Activated CD4-positive, alpha-beta T cell treated with anti-CD3 and anti-CD28 coated beads, Interleukin-2, amount 50 U/mL, for 16 hours (primary cell): ENCODE measurements at regions not wholly inside any gene's neighbourhood (a gene's known extent, or its start where the extent isn't known, plus 50 kb on each side); places are given as distances from the start of the nearest gene placed in this dataset.
"Not testable (repeated sequence)": the region's sequence is repeated elsewhere in the genome, so short reads cannot be mapped to it uniquely, and the experiment has no call there.

ENCODE experiments used
- DNase-seq: peaks from one replicate; pipeline ENCODE4 v3.0.0-alpha.2; 2020

- no peak for DNase-seq
Measured at GRCh38 chr1:37166005-37166404, 131.7 kb upstream of the GRIK3 start.

- no peak for DNase-seq
Measured at GRCh38 chr1:37167479-37167878, 133.2 kb upstream of the GRIK3 start.

GRCh38 chr1:37169241-37169640, 134.9 kb upstream of the GRIK3 start:
- no peak for DNase-seq

GRCh38 chr1:37169743-37170275, 135.5 kb upstream of the GRIK3 start:
- no peak for DNase-seq

GRCh38 chr1:37171691-37172090, 137.4 kb upstream of the GRIK3 start:
- DNase-seq: no peak

GRCh38 chr1:37174341-37174740, 140.0 kb upstream of the GRIK3 start:
- DNase-seq: no peak

- no peak for DNase-seq
Measured at GRCh38 chr1:37174876-37175275, 140.6 kb upstream of the GRIK3 start.

GRCh38 chr1:37175666-37176215, 141.4 kb upstream of the GRIK3 start:
- DNase-seq: no peak

- DNase-seq: no peak
Measured at GRCh38 chr1:37176269-37176668, 142.0 kb upstream of the GRIK3 start.

GRCh38 chr1:37177230-37177864, 143.0 kb upstream of the GRIK3 start:
- peak; percentile 34 for DNase-seq

- DNase-seq: no peak
Measured at GRCh38 chr1:37181425-37181824, 147.1 kb upstream of the GRIK3 start.

- DNase-seq: no peak
Measured at GRCh38 chr1:37184789-37185188, 150.5 kb upstream of the GRIK3 start.

GRCh38 chr1:37186246-37186756, 152.0 kb upstream of the GRIK3 start:
- no peak for DNase-seq

- no peak for DNase-seq
Measured at GRCh38 chr1:37189111-37189510, 154.8 kb upstream of the GRIK3 start.

GRCh38 chr1:37197411-37197810, 163.1 kb upstream of the GRIK3 start:
- DNase-seq: no peak

GRCh38 chr1:37214305-37214704, 180.0 kb upstream of the GRIK3 start:
- DNase-seq: not testable (repeated sequence)

GRCh38 chr1:37233606-37234005, 199.3 kb upstream of the GRIK3 start:
- no peak for DNase-seq

- DNase-seq: no peak
Measured at GRCh38 chr1:37234941-37235418, 200.7 kb upstream of the GRIK3 start.

GRCh38 chr1:37237948-37238347, 203.6 kb upstream of the GRIK3 start:
- no peak for DNase-seq

- DNase-seq: no peak
Measured at GRCh38 chr1:37238364-37239224, 204.3 kb upstream of the GRIK3 start.

- DNase-seq: no peak
Measured at GRCh38 chr1:37239225-37239740, 205.0 kb upstream of the GRIK3 start.

GRCh38 chr1:37240897-37241296, 206.6 kb upstream of the GRIK3 start:
- DNase-seq: no peak

- DNase-seq: no peak
Measured at GRCh38 chr1:37242501-37242900, 208.2 kb upstream of the GRIK3 start.
